HEK293 (cell line): ENCODE measurements at regions not wholly inside any gene's neighbourhood (a gene's known extent, or its start where the extent isn't known, plus 50 kb on each side); places are given as distances from the start of the nearest gene placed in this dataset.

ENCODE experiments used
- CTCF ChIA-PET: fragments of 350-600 bp; formaldehyde crosslinking; extraction: SDS; loops from one replicate; lab custom pipeline; 2021; ENCODE audit warnings: antibody characterized with exemption; lab: Yijun Ruan, JAX
- POLR2A ChIA-PET: fragments of 300-600 bp; formaldehyde crosslinking; extraction: SDS; loops from one replicate; lab custom pipeline; 2020; ENCODE audit warnings: antibody characterized with exemption, inconsistent platforms; lab: Yijun Ruan, JAX
- H3K27ac ChIP-seq: fragments of 200-500 bp; sonication (Bioruptor generic); 2 replicates; pipeline ENCODE4 v1.5.1; 2014; ENCODE audit warnings: low read depth, low read length, control low read depth, inconsistent platforms; ENCODE audit errors: extremely low read depth
- H3K36me3 ChIP-seq, 2 experiments: fragments of 200-500 bp in 1 of 2; sonication (Bioruptor generic) in 1 of 2; 1 replicate in 1 of 2; 2 replicates in 1 of 2; pipeline ENCODE4 v1.5.1; 2014 to 2017; ENCODE audit warnings: inconsistent platforms in 2 of 2, low read length in 2 of 2; ENCODE audit not compliant: control insufficient read depth in 2 of 2, insufficient read depth in 1 of 2
- H3K4me1 ChIP-seq: fragments of 200-500 bp; sonication (Bioruptor generic); 2 replicates; pipeline ENCODE4 v1.5.1; 2014; ENCODE audit warnings: mild to moderate bottlenecking, low read length, inconsistent platforms; ENCODE audit not compliant: control insufficient read depth, insufficient read depth
- H3K4me3 ChIP-seq: 2 replicates; pipeline ENCODE4 v1.5.1; 2011; ENCODE audit warnings: low read depth, mild to moderate bottlenecking, control low read depth, low read length, moderate library complexity
- H3K9me3 ChIP-seq: fragments of 200-500 bp; sonication (Bioruptor generic); 2 replicates; pipeline ENCODE4 v1.5.1; 2014; ENCODE audit warnings: low read depth, low read length, inconsistent platforms; ENCODE audit not compliant: control insufficient read depth, insufficient read depth
- GFI1B ChIP-seq: fragments of 450-650 bp; formaldehyde crosslinking; IDR thresholded peaks from 2 replicates; pipeline ENCODE4 v1.5.1; 2016; ENCODE audit warnings: missing biosample characterization, missing genetic modification characterization
- GLIS1 ChIP-seq: fragments of 450-650 bp; formaldehyde crosslinking; IDR thresholded peaks from 2 replicates; pipeline ENCODE4 v1.5.1; 2016; ENCODE audit warnings: missing biosample characterization, missing genetic modification characterization
- KLF7 ChIP-seq: fragments of 450-650 bp; formaldehyde crosslinking; IDR thresholded peaks from 2 replicates; pipeline ENCODE4 v1.5.1; 2016; ENCODE audit warnings: missing biosample characterization, missing genetic modification characterization, borderline replicate concordance
- MEIS1 ChIP-seq: sonication (generic); formaldehyde crosslinking; IDR thresholded peaks from 2 replicates; pipeline ENCODE4 v1.8.1; 2022; ENCODE audit warnings: missing genetic modification reagents, mild to moderate bottlenecking, borderline replicate concordance
- OSR2 ChIP-seq: fragments of 450-650 bp; formaldehyde crosslinking; IDR thresholded peaks from 2 replicates; pipeline ENCODE4 v1.5.1; 2016; ENCODE audit warnings: missing biosample characterization, missing genetic modification characterization
- ZBTB1 ChIP-seq: fragments of 450-650 bp; formaldehyde crosslinking; IDR thresholded peaks from 2 replicates; pipeline ENCODE4 v1.5.1; 2016; ENCODE audit warnings: missing biosample characterization, missing genetic modification characterization
- ZBTB8A ChIP-seq: fragments of 450-650 bp; formaldehyde crosslinking; IDR thresholded peaks from 2 replicates; pipeline ENCODE4 v1.5.1; 2016; ENCODE audit warnings: missing biosample characterization, missing genetic modification characterization
- ZFHX2 ChIP-seq: fragments of 450-650 bp; formaldehyde crosslinking; conservative IDR thresholded peaks from 2 replicates; pipeline ENCODE4 v1.5.1; 2016; ENCODE audit warnings: missing biosample characterization, missing genetic modification characterization
- ZNF292 ChIP-seq: fragments of 450-650 bp; formaldehyde crosslinking; IDR thresholded peaks from 2 replicates; pipeline ENCODE4 v1.5.1; 2016; ENCODE audit warnings: low read depth, missing biosample characterization, missing genetic modification characterization, borderline replicate concordance
- ZNF324 ChIP-seq: fragments of 450-650 bp; formaldehyde crosslinking; IDR thresholded peaks from 2 replicates; pipeline ENCODE4 v1.5.1; 2016; ENCODE audit warnings: missing biosample characterization, missing genetic modification characterization
- ZNF530 ChIP-seq: fragments of 450-650 bp; formaldehyde crosslinking; IDR thresholded peaks from 2 replicates; pipeline ENCODE4 v1.5.1; 2016; ENCODE audit warnings: low read depth, missing biosample characterization, missing genetic modification characterization
- ZNF544 ChIP-seq: fragments of 450-650 bp; formaldehyde crosslinking; IDR thresholded peaks from 2 replicates; pipeline ENCODE4 v1.5.0; 2017; ENCODE audit warnings: missing biosample characterization, missing genetic modification characterization
- ZNF558 ChIP-seq: fragments of 450-650 bp; formaldehyde crosslinking; IDR thresholded peaks from 2 replicates; pipeline ENCODE4 v1.5.1; 2016; ENCODE audit warnings: missing biosample characterization, missing genetic modification characterization
- ZNF610 ChIP-seq: fragments of 450-650 bp; formaldehyde crosslinking; IDR thresholded peaks from 2 replicates; pipeline ENCODE4 v1.5.1; 2016; ENCODE audit warnings: missing biosample characterization, missing genetic modification characterization, borderline replicate concordance
- ZNF623 ChIP-seq: fragments of 450-650 bp; formaldehyde crosslinking; IDR thresholded peaks from 2 replicates; pipeline ENCODE4 v1.5.1; 2016; ENCODE audit warnings: missing biosample characterization, missing genetic modification characterization
- ZNF792 ChIP-seq: fragments of 450-650 bp; formaldehyde crosslinking; IDR thresholded peaks from 2 replicates; pipeline ENCODE4 v1.5.1; 2016; ENCODE audit warnings: missing biosample characterization, missing genetic modification characterization
- ZSCAN16 ChIP-seq: fragments of 450-650 bp; formaldehyde crosslinking; IDR thresholded peaks from 2 replicates; pipeline ENCODE4 v1.5.1; 2016; ENCODE audit warnings: missing biosample characterization, missing genetic modification characterization
- TF ChIP-seq, protein P1 (sequence below): fragments of 450-650 bp; formaldehyde crosslinking; IDR thresholded peaks from 2 replicates; pipeline ENCODE4 v1.5.1; 2016; ENCODE audit warnings: missing biosample characterization, missing genetic modification characterization
- TF ChIP-seq, protein P2 (sequence below): fragments of 450-650 bp; formaldehyde crosslinking; IDR thresholded peaks from 2 replicates; pipeline ENCODE4 v1.5.1; 2016; ENCODE audit warnings: missing biosample characterization, missing genetic modification characterization
- TF ChIP-seq, protein P3 (sequence below): fragments of 450-650 bp; formaldehyde crosslinking; optimal IDR thresholded peaks from 2 replicates; pipeline ENCODE3; 2016; ENCODE audit warnings: missing biosample characterization, mild to moderate bottlenecking, missing genetic modification characterization
- TF ChIP-seq, protein P4 (sequence below): fragments of 450-650 bp; formaldehyde crosslinking; IDR thresholded peaks from 2 replicates; pipeline ENCODE4 v1.5.1; 2016; ENCODE audit warnings: missing biosample characterization, missing genetic modification characterization, borderline replicate concordance

DNA sequence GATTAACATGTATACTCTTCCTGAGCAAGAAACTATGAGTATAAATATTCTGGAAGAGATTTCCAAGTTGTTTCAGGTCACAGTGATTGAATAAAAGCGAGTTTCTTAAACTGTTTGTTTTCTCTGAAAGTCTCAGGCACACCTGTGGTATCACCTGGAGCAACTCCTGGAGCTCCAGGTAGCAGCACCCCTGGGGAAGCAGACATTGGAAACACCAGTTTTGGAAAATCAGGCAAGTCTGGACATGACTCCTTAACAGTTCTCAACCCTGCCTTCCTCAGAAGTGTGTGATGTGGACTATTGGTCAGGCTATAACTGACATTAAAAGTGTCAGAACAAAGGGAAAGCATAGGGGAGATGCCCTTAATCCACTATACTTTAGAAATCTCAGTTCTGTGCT lies 217.6 kb upstream of the CNTN1 start (continued):
- TF ChIP-seq, protein P1, sequence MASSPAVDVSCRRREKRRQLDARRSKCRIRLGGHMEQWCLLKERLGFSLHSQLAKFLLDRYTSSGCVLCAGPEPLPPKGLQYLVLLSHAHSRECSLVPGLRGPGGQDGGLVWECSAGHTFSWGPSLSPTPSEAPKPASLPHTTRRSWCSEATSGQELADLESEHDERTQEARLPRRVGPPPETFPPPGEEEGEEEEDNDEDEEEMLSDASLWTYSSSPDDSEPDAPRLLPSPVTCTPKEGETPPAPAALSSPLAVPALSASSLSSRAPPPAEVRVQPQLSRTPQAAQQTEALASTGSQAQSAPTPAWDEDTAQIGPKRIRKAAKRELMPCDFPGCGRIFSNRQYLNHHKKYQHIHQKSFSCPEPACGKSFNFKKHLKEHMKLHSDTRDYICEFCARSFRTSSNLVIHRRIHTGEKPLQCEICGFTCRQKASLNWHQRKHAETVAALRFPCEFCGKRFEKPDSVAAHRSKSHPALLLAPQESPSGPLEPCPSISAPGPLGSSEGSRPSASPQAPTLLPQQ (tag by site-specific recombination) = no peak
- TF ChIP-seq ZNF623 (tag by site-specific recombination) = no peak

DNA sequence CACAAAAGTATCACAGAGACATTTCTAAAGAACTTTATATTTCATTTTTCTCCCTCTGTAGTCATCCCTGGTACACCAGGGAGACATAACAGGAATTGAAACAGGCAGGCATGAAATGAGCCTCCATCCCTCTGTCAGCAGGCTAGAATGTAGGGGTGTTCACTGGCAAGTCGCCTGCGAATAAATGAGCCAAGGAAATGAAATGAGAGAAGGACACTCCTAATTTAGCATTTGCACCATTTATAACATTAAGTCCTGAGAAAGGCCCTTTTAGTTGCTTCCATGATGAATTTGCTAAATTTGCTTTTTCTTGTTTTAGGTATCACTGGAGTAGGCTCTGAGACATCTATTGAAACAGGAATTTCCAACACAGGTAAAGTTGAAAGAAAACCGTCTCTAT lies 192.4 kb upstream of the CNTN1 start:
- no peak overlapping the region for H3K27ac ChIP-seq
- no peaks in the 10 kb centered on the region for H3K36me3 ChIP-seq
- POLR2A ChIA-PET = no interaction called here
- H3K4me3 ChIP-seq = no peak overlapping the region
- H3K9me3 ChIP-seq = no peaks in the 10 kb centered on the region
- no peak for TF ChIP-seq GFI1B (tag by site-specific recombination)
- TF ChIP-seq ZBTB8A (tag by site-specific recombination) = no peak
- TF ChIP-seq ZNF324 (tag by site-specific recombination) = no peak
- no peak for TF ChIP-seq GLIS1 (tag by site-specific recombination)
- TF ChIP-seq MEIS1 (CRISPR knock-in tag) = no peak
- no peak for TF ChIP-seq KLF7 (tag by site-specific recombination)
- TF ChIP-seq ZNF792 = no peak
- CTCF ChIA-PET = no interaction called here
- H3K4me1 ChIP-seq = no peaks in the 10 kb centered on the region

DNA sequence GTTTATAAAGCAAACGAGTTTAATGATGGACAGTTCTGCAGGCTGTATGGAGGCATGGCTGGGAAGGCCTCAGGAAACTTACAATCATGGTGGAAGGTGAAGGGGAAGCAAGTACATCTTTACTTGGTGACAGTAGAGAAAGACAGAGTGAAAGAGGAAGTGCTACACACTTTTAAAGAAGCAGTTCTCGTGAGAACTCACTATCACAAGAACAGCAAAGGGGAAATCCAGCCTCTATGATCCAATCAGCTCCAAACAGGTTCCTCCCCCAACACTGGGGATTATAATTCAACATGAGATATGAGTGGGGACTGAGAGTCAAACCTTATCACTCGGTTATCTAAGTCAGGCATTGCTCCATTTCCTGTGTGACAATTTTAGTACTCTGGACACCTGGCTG lies 189.9 kb upstream of the CNTN1 start:
- Histone ChIP-seq H3K4me1 (no peaks in the 10 kb centered on the region), H3K4me3 (no peak overlapping the region), H3K36me3 (no peaks in the 10 kb centered on the region), H3K27ac (no peak overlapping the region), H3K9me3 (no peaks in the 10 kb centered on the region)
- ChIA-PET CTCF (no interaction called here), POLR2A (no interaction called here)
- TF ChIP-seq, protein P2, sequence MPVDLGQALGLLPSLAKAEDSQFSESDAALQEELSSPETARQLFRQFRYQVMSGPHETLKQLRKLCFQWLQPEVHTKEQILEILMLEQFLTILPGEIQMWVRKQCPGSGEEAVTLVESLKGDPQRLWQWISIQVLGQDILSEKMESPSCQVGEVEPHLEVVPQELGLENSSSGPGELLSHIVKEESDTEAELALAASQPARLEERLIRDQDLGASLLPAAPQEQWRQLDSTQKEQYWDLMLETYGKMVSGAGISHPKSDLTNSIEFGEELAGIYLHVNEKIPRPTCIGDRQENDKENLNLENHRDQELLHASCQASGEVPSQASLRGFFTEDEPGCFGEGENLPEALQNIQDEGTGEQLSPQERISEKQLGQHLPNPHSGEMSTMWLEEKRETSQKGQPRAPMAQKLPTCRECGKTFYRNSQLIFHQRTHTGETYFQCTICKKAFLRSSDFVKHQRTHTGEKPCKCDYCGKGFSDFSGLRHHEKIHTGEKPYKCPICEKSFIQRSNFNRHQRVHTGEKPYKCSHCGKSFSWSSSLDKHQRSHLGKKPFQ (tag by site-specific recombination) = no peak
- TF ChIP-seq ZNF558 (no peak), ZNF292 (tag by site-specific recombination) (no peak), OSR2 (tag by site-specific recombination) (no peak), ZNF530 (tag by site-specific recombination) (no peak), ZNF544 (tag by site-specific recombination) (no peak), ZFHX2 (tag by site-specific recombination) (no peak), ZNF610 (tag by site-specific recombination) (no peak)

DNA sequence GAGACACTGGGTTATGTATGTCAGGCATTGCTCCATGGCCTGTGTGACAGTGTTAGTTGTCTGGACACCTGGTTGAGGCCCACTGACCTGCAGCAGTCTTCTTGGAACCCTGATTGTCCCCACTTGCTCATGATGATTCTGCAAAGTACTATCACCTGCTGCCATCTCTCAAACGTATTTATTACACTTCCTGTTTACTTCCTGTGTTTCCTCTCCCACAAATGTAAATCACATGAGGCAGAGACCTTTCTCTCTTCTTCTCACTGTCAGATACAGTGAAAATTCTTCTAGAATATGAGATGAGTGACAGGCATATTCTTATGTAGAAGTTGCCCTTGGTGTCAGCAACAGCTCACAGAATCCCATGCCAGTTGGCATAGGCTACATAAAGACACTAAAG lies 186.9 kb upstream of the CNTN1 start:
- H3K9me3 ChIP-seq = no peaks in the 10 kb centered on the region
- CTCF ChIA-PET = interaction anchor here (0.6 kb wide), 1 partner anchor 10 kb away, joined by 3 read pairs; no protein-coding TSS in a partner anchor
- H3K27ac ChIP-seq = no peak overlapping the region
- no peaks in the 10 kb centered on the region for H3K36me3 ChIP-seq
- POLR2A ChIA-PET = no interaction called here
- no peaks in the 10 kb centered on the region for H3K4me1 ChIP-seq
- no peak overlapping the region for H3K4me3 ChIP-seq
- TF ChIP-seq, protein P3, sequence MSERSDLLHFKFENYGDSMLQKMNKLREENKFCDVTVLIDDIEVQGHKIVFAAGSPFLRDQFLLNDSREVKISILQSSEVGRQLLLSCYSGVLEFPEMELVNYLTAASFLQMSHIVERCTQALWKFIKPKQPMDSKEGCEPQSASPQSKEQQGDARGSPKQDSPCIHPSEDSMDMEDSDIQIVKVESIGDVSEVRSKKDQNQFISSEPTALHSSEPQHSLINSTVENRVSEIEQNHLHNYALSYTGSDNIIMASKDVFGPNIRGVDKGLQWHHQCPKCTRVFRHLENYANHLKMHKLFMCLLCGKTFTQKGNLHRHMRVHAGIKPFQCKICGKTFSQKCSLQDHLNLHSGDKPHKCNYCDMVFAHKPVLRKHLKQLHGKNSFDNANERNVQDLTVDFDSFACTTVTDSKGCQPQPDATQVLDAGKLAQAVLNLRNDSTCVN (tag by site-specific recombination) = no peak
- TF ChIP-seq, protein P4, sequence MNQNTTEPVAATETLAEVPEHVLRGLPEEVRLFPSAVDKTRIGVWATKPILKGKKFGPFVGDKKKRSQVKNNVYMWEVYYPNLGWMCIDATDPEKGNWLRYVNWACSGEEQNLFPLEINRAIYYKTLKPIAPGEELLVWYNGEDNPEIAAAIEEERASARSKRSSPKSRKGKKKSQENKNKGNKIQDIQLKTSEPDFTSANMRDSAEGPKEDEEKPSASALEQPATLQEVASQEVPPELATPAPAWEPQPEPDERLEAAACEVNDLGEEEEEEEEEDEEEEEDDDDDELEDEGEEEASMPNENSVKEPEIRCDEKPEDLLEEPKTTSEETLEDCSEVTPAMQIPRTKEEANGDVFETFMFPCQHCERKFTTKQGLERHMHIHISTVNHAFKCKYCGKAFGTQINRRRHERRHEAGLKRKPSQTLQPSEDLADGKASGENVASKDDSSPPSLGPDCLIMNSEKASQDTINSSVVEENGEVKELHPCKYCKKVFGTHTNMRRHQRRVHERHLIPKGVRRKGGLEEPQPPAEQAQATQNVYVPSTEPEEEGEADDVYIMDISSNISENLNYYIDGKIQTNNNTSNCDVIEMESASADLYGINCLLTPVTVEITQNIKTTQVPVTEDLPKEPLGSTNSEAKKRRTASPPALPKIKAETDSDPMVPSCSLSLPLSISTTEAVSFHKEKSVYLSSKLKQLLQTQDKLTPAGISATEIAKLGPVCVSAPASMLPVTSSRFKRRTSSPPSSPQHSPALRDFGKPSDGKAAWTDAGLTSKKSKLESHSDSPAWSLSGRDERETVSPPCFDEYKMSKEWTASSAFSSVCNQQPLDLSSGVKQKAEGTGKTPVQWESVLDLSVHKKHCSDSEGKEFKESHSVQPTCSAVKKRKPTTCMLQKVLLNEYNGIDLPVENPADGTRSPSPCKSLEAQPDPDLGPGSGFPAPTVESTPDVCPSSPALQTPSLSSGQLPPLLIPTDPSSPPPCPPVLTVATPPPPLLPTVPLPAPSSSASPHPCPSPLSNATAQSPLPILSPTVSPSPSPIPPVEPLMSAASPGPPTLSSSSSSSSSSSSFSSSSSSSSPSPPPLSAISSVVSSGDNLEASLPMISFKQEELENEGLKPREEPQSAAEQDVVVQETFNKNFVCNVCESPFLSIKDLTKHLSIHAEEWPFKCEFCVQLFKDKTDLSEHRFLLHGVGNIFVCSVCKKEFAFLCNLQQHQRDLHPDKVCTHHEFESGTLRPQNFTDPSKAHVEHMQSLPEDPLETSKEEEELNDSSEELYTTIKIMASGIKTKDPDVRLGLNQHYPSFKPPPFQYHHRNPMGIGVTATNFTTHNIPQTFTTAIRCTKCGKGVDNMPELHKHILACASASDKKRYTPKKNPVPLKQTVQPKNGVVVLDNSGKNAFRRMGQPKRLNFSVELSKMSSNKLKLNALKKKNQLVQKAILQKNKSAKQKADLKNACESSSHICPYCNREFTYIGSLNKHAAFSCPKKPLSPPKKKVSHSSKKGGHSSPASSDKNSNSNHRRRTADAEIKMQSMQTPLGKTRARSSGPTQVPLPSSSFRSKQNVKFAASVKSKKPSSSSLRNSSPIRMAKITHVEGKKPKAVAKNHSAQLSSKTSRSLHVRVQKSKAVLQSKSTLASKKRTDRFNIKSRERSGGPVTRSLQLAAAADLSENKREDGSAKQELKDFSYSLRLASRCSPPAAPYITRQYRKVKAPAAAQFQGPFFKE (tag by site-specific recombination) = no peak
- TF ChIP-seq ZSCAN16 (tag by site-specific recombination) (no peak), ZBTB1 (no peak)
